ENCODE measurements at regions not wholly inside any gene's neighbourhood (a gene's known extent, or its start where the extent isn't known, plus 50 kb on each side); places are given as distances from the start of the nearest gene placed in this dataset.
"Not testable (repeated sequence)": the region's sequence is repeated elsewhere in the genome, so short reads cannot be mapped to it uniquely, and the experiment has no call there.

DNA sequence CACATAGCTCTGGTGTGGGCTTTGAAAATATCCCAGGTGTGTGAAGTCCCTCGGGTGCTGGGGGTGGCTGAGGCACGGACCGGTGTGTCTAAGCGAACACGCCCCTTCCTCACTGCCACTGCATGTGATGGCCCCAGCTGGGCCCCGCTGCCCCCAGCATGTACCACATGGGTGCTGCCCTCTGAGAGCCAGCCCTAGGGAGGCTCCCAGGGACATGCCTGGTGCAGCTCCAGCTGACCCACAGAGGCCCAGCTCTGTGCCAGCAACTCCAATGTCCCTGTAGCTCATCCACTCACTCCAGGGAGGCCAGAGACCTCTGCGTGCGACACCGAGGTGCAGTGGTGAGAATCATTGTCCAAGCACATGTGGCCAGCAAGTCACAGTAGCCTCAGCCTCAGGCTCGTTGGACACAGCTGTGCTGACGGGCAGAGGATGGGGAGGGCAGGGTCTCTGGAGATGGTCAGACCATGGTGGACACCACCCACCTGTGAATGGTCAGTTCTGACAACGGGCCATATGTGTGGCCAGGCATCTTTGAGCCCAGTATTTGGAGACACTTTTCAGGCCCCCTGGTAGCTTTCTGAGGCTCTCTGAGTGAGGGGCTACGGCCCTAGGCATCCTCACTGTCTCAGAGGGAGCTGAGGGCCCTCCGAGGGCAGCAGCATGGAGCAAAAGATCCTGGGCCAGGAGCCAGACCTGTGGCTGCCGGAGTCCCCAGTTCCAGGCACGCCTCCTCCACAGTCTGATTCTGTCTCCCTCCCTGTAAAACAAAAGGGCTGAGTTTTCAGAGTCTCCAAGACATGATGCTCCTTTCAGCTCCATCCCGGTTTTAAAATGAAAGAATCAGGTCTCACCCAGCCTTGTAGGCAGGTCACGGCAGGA, 220.7 kb downstream of the NDUFA10 start:
- no peak for DNase-seq (ENCODE audit: low spot score)

- DNase-seq (ENCODE audit: low spot score): no peak
These were observed 221.4 kb downstream of the NDUFA10 start for GRCh38 chr2:239803766-239804115.

DNA sequence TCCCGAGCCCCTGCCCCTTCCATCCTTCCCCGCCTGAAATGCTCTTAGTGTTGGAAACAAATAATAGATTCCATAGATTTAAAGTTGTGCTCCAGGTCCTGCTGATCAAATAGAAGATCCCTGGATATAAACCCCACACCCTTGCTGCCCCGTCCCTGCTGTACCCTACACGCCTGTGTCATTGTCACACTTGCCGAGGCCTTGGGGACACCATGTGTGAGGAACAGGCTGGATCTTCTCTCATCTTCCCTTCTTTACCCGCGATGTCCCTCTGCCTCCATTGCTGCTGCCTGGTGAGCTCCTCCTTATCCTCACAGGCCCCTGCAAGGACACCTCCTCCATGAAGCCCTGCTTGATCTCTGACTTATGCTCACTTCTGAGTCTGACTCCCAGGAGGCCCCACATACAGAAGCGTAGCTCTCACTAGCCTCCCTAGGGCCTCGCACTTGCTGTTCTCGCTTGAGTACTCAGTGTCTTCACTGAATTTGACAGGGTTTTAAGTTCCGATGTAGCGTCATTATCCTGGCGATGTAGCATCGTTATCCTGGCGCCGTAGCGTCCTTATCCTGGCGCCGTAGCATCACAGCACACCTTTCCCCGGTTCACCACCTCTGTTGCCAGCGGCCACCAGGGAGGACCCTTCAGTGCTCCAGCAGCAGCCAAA, 221.9 kb downstream of the NDUFA10 start:
- DNase-seq (ENCODE audit: low spot score): no peak

- no peak for DNase-seq (ENCODE audit: low spot score)
These were observed 222.9 kb downstream of the NDUFA10 start for GRCh38 chr2:239802185-239802649.

DNA sequence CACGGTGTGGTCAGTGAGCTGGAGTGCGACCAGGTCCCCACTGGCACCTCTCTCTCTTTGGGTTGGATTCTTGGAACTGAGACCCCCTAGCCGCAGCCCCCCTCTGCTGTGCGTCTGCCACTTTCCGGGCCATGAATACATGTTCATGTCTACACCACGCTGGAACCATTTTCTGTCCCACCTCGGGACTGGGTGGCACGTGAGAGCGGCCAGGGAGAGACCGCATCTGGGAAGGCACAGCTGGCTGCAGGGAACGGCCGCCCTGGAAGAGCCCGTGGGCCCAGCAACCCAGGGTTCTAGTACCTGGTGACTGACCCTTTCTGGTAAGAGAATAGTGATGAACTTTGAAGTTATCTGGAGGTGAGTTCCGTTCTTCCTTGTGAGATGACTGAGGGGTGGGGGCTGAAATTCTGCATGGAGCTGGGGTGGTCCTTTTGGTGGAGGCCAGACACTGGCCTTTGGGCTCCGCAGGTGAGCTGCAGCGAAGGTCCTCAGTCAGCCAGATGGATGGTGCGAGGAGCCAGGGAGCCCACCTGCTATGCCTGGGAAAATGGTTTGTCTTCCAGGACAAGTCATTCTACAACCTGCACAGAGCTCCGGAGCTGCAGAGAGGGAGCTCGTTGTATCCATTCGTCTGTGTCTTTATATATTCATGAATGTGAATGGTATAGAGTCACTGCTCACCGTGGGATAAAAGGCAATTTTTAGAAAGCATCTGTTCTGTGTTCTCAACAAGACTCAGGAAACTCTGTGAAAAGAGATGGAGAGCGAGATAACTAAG, 223.5 kb downstream of the NDUFA10 start:
- DNase-seq (ENCODE audit: low spot score): no peak

GRCh38 chr2:239800785-239801386, 224.3 kb downstream of the NDUFA10 start:
- DNase-seq (ENCODE audit: low spot score): no peak

DNA sequence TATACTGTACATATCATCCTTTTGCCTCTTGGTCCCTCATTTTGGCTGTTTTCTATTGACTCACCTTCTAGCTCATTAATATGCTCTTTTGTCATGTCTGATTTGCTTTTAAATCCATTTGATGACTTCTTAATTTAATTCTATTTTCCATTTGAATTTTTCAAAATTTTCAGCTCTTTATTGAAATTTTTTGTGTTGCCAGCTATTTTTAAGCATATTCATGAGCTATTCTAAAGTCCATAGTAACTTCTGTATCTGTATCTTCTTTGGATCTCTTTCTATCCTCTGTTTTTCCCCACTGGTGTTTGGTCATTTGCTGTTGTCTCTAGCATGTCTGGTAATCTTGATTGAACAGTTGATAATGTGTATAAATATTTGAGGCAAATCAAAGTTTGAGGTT, 227.8 kb downstream of the NDUFA10 start:
- no peak for DNase-seq (ENCODE audit: low spot score)

- DNase-seq (ENCODE audit: low spot score): not testable (repeated sequence)
These were observed 229.4 kb downstream of the NDUFA10 start for GRCh38 chr2:239795761-239796160.

- no peak for DNase-seq (ENCODE audit: low spot score)
These were observed 231.3 kb downstream of the NDUFA10 start for GRCh38 chr2:239793836-239794235.

DNA sequence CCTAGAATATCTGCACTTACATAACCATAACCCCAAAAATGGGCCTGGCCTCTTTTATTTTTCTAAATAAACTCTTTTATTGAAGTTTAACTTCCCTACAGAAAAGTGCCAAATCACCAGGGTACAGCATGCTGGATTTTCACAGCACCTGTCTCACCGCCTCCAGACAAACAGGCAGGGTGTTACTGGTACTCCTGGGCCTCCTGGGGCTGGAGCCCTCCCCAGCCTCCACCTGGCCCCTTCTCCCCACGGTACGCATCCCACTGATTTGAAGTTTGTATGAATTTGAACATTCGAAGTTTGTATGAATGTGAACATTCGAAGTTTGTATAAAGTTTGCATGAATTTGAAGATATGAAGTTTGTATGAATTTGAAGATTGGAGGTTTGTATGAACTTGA, 232.1 kb downstream of the NDUFA10 start:
- no peak for DNase-seq (ENCODE audit: low spot score)

DNA sequence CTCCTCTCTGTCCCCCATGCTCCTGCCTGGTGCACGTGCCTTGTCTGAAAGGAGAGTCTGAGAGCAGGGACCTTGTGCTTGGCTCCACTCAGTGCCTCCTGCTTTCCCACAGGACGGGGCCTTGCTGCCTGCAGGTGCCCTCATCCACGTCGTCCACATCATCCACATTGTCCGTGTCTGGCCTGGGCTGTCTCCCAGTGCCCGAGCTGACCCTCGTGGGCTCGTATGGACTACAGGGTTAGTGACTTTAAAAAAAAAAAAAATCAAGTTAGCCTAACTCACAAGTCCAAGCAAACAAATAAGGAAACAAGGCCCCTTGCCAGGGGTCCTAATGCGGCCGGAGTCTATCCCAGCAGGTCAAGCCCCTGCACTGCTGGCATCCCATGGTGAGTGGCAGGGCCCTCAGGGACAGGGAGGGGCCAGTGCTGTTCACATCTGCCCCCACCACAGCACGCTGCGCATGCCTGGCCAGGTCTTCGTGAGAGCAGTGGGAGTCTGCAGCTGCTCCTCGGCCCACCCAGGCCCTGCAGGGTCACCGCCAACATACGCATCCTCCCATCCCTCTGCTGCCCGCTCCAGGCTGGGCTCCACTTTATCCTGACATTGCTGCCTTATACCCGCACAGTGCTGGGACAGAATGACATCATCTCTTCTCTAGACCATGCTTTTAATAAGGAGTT, 232.6 kb downstream of the NDUFA10 start:
- DNase-seq (ENCODE audit: low spot score): no peak

DNA sequence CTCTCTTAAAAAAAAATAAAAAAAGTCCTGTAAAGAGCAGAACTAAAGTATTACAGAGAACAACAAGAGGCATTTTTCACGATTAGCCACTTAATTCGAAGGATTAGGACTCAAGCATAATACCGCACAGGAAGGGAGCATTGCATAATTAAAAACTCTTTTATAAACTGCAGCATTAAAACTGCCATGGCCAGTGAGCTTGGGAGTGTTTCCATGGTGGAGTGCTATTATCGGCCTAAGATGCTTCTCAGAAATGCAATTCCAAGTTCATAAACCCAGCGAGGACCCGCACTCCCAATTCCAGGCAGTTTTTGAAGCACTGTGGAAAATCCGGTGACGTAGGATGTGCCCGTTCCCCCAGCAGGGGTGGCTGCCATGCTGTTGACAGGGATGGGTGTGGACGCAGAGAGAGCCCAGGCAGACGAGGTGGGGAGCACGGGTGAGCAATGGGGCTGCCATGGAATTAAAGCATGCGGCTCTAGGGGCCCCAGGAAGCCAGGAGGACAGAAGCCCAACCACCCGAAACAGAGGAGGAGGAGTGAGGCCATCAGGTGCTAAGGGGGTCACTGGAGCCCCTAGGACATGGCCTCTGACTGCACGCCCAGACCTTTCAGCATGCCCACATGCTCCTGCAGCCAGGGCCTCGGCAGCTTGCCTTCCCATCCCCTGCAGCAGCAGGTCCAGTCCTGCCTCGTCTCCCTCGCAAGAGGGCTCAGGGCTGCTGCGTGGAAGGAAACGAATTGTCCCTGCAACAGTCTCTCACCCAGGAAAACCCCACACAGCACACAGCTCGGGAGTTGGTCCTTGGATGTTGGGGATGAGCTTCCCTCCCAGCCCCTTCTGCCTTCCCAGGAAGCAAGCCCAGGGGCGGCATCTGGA, 233.4 kb downstream of the NDUFA10 start:
- DNase-seq (ENCODE audit: low spot score): no peak

DNA sequence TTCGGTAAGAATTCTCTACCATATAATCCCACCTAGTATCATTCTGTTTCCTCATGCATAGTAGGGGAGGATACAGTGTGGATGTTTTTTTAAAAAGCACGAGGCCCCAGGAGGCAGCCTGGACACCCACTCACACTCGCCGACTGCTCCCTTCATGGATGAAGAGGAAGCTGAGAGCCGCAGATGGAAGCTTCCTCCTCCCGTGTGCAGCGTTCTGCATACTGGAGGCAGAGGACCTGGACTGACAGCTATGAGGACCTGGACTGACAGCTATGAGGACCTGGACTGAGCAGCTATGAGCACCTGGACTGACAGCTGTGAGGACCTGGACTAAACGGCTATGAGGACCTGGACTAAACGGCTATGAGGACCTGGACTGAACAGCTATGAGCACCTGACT, 234.4 kb downstream of the NDUFA10 start:
- DNase-seq (ENCODE audit: low spot score): no peak

DNA sequence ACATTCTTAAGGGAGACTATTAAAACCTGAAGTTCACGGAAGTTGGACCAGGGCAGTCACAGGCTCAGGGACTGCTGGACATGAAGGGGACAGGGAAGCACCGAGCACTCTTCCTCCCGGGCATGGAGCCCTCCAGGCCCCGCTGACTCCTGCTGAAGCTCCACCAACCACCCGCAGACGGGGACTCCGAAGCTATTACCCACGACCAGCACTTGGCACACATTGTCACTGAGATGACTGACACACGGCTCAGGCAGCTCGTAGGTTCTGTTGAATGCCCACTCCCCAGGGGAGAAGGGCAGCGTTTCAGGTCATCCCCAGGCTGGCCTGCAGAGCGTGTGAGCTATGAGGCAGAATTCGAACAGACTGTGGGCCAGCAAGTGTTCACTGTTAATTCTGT, 234.8 kb downstream of the NDUFA10 start:
- no peak for DNase-seq (ENCODE audit: low spot score)

GRCh38 chr2:239789711-239790110, 235.4 kb downstream of the NDUFA10 start:
- DNase-seq (ENCODE audit: low spot score): no peak

DNA sequence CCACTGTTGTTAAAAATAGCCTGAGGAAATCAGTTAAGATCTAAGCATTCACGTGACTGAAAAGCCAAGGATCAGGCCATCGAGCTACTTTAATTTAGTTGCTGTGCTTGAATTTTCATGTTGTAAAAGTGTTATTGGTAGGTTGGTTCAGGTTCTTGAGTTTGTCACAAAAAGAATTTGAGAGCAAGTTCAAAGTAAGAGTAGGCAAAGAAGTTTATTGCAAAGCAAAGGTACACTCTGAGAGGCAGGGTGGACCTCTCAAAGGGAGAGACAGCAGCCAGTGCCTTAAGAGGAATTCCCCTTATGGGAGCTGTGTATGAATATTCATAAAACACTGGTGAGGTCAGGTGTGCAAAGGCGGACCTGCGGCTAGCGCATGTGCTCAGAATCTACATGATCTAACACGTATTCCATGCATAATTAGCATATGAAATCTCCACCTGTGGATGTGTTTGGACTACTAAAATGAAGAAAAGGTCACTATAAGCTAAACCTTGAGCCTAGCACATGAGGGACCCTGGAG, 236.5 kb downstream of the NDUFA10 start:
- no peak for DNase-seq (ENCODE audit: low spot score)

DNA sequence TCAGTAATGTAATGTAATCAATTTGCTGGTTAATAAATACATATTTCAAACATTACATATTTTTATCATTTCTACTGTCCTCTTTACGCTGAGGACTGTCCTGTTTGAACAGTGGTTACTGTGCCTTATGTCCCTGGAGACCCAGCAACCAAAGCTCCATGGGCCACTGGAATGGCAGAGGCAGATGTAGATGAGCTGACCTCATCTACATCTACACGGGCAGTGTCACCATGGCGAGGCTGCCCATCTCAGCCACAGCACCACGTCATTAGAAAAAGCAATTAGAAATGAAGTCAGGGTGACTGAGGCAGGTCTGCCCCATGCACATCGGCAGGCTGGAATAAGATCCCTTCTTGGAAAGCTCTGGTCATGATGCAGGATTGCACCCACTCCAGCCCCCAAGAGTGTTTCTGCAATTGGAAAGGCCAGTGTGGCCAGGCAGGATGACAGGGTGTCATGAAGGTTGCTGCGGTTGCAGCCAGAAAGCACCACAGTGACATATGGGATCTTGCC, 237.5 kb downstream of the NDUFA10 start:
- DNase-seq (ENCODE audit: low spot score): no peak

- no peak for DNase-seq (ENCODE audit: low spot score)
These were observed 238.4 kb downstream of the NDUFA10 start for GRCh38 chr2:239786791-239787190.

DNA sequence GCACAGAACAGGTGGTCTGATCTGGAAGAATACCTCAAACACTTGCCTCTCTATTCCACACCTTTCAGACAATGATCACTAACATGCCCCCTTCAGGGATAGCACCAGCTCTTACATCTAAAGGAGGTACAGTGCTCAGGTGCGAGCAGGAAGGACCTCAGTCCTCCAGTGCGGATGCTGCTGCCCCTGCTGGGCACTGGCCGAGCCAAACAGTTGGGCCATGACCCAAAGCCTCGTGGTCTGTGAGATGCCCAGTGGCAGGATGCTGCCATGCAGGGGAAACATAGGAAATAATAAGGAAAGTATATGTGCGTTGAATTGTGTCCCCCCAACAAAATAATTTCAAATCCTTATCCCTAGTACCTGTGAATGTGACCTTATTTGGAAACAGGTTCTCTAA, 243.7 kb downstream of the NDUFA10 start:
- DNase-seq (ENCODE audit: low spot score): no peak
